Body of pancreas (tissue), 4 donors: ENCODE measurements at regions not wholly inside any gene's neighbourhood (a gene's known extent, or its start where the extent isn't known, plus 50 kb on each side); places are given as distances from the start of the nearest gene placed in this dataset.

Experiments used
- ATAC-seq: fragments of 150-250 bp; one replicate; pipeline ENCODE4 v1.9.1; 2016
- DNase-seq, 4 donors: peaks; one replicate each; pipeline ENCODE4 v3.0.0-alpha.2; 2019
- H3K27ac ChIP-seq, 4 donors: fragments of 200-600 bp; sonication (generic); 1 replicate in 3 of 4; 2 replicates in 1 of 4; pipeline versions ENCODE4 v1.5.1 to v1.6.1; 2016 to 2019; ENCODE audit warnings: mild to moderate bottlenecking in 1 of 4, mixed read lengths in 1 of 4, moderate library complexity in 1 of 4
- H3K27me3 ChIP-seq, 2 donors: fragments of 200-600 bp; sonication (generic); one replicate each; pipeline ENCODE4 v1.6.0; 2016; ENCODE audit warnings: mild to moderate bottlenecking in 1 of 2
- H3K36me3 ChIP-seq, 2 donors: fragments of 200-600 bp; sonication (generic); replicated peaks in 1 of 2; 2 replicates each; pipeline ENCODE4 v1.5.1; 2016; ENCODE audit warnings: low read depth in 2 of 2; ENCODE audit not compliant: insufficient read depth in 1 of 2
- H3K4me1 ChIP-seq: fragments of 200-600 bp; sonication (generic); one replicate; pipeline ENCODE4 v1.6.0; 2016
- H3K4me3 ChIP-seq, 2 donors: fragments of 200-600 bp; sonication (generic); 1 replicate in 1 of 2; 2 replicates in 1 of 2; pipeline ENCODE4 v1.5.1; 2016 to 2019
- H3K9me3 ChIP-seq, 3 donors: fragments of 200-600 bp; sonication (generic); 1 replicate in 2 of 3; 2 replicates in 1 of 3; pipeline ENCODE4 v1.5.1; 2016
- CTCF ChIP-seq, 7 experiments: fragments of 450-650 bp in 4 of 7; fragments of 200-600 bp in 3 of 7; sonication (generic) in 3 of 7; IDR thresholded peaks; one replicate each; pipeline ENCODE4 v1.5.1; 2016 to 2019; ENCODE audit warnings: antibody characterized with exemption in 7 of 7
- POLR2A ChIP-seq, 3 donors: fragments of 450-650 bp; IDR thresholded peaks; one replicate each; pipeline ENCODE4 v1.6.1; 2016; ENCODE audit warnings: antibody characterized with exemption in 3 of 3, mild to moderate bottlenecking in 2 of 3
- WGBS, 2 donors: methylation state at CpG; one replicate each; pipeline ENCODE4 v1.1.5; 2017; 5-methylcytosine and 5-hydroxymethylcytosine counted together
- intact Hi-C: fragments of 100-400 bp; cut with DNase I; formaldehyde crosslinking; loops from one replicate; pipeline ENCODE4 v1.15.1; 2023

GRCh38 chr10:78272329-78272728, 238.7 kb downstream of the RPS24 start:
- TF ChIP-seq CTCF (IDR thresholded peaks at IDR 0.05) (no peak), POLR2A (IDR thresholded peaks at IDR 0.05) (no peak)
- intact Hi-C loops = no loop called here
- no peaks in the 10 kb centered on the region for H3K4me1 ChIP-seq
- no peak for ATAC-seq
- no peaks in the 10 kb centered on the region for H3K36me3 ChIP-seq
- no peak overlapping the region for H3K4me3 ChIP-seq
- no peak for DNase-seq
- no peak overlapping the region for H3K27ac ChIP-seq
- H3K27me3 ChIP-seq = no peaks in the 10 kb centered on the region
- no peaks in the 10 kb centered on the region for H3K9me3 ChIP-seq

DNA sequence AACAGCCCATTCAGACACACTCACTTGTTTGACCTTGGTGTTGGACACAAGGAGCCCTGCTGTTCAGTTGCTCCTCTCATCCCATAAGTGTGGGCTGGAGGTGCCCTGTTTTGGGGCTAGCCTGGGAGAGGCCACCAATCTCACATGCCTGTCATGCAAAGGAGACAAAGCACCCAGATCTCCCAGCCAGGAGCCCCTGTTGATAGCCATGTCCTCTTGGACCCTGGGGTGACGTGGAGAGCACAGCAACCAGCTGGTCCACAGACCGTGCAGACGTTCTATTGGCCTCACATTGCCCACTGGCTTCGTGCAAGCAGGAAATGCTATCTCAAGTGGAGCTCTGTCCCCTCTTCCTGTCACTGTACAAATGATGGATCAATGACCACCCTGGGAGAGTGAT, 240.8 kb downstream of the RPS24 start:
- no peaks in the 10 kb centered on the region for H3K27me3 ChIP-seq
- no peaks in the 10 kb centered on the region for H3K4me1 ChIP-seq
- no peak for TF ChIP-seq CTCF (IDR thresholded peaks at IDR 0.05)
- TF ChIP-seq POLR2A (IDR thresholded peaks at IDR 0.05) = no peak
- H3K9me3 ChIP-seq = no peaks in the 10 kb centered on the region
- no peak for ATAC-seq
- WGBS, 2 donors = 53 to 71% methylated on average over 4 of the region's 4 CpGs
- intact Hi-C loops = no loop called here
- H3K36me3 ChIP-seq = no peaks in the 10 kb centered on the region
- DNase-seq = no peak
- no peak overlapping the region for H3K4me3 ChIP-seq
- H3K27ac ChIP-seq = no peak overlapping the region

DNA sequence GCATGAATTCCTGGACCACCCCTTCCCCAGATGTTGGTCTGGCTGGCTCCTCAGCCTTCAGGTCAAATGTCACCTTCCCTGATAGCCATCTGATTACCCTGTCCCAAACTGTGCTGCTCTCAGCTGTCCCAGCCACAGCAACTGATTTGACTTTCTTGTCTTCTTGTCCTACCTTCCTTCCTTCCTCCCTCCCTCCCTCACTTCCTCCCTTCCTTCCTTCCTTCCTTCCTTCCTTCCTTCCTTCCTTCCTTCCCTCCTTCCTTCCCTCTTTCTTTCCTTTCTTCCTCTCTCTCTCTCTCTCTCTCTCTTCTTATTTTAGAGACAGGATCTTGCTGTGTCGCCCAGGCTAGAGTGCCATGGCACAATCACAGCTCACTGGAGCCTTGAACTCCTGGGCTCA, 242.5 kb downstream of the RPS24 start:
- H3K36me3 ChIP-seq = no peaks in the 10 kb centered on the region
- no peaks in the 10 kb centered on the region for H3K27me3 ChIP-seq
- H3K4me3 ChIP-seq = no peak overlapping the region
- H3K27ac ChIP-seq = no peak overlapping the region
- intact Hi-C loops = no loop called here
- no peaks in the 10 kb centered on the region for H3K4me1 ChIP-seq
- no peak for ATAC-seq
- no peaks in the 10 kb centered on the region for H3K9me3 ChIP-seq
- TF ChIP-seq POLR2A (IDR thresholded peaks at IDR 0.05) = no peak
- TF ChIP-seq CTCF (IDR thresholded peaks at IDR 0.05) = no peak
- 82 to 90% methylated on average over 1 of the region's 1 CpG for WGBS, 2 donors
- no peak for DNase-seq

GRCh38 chr10:78277314-78278057, 243.8 kb downstream of the RPS24 start:
- WGBS, 2 donors = 66 to 80% methylated on average over 8 to 11 of the region's 11 CpGs
- no peak for ATAC-seq
- H3K36me3 ChIP-seq = no peaks in the 10 kb centered on the region

More at GRCh38 chr10:78277314-78278057, 243.8 kb downstream of the RPS24 start:
- TF ChIP-seq POLR2A (IDR thresholded peaks at IDR 0.05) (no peak), CTCF (IDR thresholded peaks at IDR 0.05) (no peak)
- H3K4me3 ChIP-seq = no peak overlapping the region
- no peaks in the 10 kb centered on the region for H3K4me1 ChIP-seq
- no peak for DNase-seq
- no peak overlapping the region for H3K27ac ChIP-seq
- H3K27me3 ChIP-seq = no peaks in the 10 kb centered on the region
- H3K9me3 ChIP-seq = no peaks in the 10 kb centered on the region
- intact Hi-C loops = no loop called here
